HG02763 (cell line): ENCODE measurements at regions not wholly inside any gene's neighbourhood (a gene's known extent, or its start where the extent isn't known, plus 50 kb on each side); places are given as distances from the start of the nearest gene placed in this dataset.

Source experiments
- ATAC-seq: cut with Tn5 transposase; IDR thresholded peaks from one replicate; pipeline ENCODE4 v1.9.1; 2021; ENCODE audit warnings: mild to moderate bottlenecking, moderate library complexity; ENCODE audit not compliant: unreplicated experiment

DNA sequence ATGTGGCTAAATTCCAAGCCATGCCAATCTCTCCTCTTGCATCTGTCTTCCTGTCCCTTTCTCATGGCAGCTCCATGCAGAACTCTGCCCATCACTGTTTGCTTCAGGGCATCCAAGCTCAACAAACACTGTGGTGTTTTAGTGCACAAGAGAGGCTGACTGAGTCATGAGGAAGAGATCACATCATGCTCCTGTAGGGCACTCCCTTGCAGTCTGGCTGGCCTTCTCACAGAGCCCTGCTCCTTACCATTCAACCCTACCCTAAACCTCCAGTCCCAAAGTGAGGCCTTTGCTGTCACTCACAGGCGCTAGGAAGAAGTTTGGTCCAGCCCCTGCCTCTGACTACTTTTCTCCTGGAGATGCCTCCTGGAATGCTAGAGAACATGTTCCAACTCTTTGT is 194.0 kb downstream of the LRATD1 start:
- no peak for ATAC-seq

DNA sequence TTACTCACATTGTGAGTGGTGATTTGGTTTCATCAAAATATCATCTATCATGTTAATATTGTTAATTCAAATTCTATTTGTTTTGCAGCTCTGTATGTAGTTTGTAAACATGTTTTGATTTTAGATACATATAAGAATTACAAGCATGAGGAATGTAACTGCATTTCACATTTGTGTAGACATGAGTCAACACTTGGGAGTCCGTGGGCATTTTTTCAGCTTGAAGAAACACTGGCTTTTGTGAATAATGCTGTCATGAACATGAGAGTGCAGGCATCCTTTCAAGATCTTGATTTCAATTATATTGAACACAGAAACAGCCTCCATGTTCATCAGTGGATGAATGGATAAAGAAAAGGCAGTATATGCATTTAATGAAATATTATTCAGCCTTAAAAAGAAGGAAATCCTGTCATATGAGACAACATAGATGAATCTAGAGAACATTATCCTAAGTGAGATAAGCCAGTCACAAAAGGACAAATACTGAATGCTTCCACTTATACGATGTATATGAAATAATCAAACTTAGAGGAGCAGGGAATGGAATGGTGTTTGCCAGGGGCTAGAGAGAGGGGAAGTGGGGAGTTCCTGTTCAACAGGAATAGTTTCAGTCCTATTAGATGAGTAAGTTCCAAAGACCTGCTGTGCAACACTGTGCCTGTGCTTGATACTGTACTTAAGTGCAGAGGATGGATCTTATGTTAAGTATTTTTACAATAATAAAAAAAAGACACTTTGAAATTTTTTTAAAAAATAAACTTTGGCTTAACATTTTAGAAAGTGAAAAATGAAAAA is 194.9 kb downstream of the LRATD1 start:
- no peak for ATAC-seq

DNA sequence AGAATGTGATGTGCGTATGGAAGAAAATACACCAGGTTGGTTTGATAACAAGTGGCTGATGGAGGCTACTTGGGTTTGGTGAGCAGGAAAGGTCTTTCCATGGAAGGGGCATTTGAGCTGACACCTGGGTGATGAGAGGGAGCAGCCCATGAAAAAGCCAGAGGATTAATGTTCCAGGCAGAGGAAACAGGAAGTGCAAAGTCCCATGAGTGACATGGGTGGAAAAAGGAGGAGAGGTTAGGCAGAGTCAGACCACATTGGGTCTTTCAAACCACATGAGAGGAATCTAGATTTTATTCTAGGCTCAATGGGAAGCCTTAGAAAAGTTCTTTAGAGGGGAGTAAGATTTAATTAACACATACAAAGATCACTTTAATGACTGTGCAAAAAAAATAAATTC is 195.7 kb downstream of the LRATD1 start:
- ATAC-seq: no peak

DNA sequence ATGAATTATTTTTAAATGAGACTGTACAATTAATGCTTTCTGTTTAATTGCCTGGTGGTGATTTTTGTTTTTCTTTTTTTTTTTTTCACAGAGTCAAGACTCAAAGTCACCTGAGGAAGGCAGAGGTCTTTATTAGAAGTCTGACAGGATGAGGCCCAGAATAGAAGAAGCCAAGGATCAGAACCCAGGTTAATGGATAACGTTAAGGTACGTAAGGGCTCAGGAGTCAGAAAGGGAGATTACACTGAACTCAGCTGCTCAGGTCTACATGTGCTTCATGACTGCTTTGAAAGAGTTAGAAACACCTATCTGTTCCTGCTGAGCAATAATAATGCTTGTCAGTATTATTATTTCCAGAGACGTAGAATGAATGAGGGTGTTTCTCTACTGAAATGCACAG is 196.5 kb downstream of the LRATD1 start:
- ATAC-seq: no peak

DNA sequence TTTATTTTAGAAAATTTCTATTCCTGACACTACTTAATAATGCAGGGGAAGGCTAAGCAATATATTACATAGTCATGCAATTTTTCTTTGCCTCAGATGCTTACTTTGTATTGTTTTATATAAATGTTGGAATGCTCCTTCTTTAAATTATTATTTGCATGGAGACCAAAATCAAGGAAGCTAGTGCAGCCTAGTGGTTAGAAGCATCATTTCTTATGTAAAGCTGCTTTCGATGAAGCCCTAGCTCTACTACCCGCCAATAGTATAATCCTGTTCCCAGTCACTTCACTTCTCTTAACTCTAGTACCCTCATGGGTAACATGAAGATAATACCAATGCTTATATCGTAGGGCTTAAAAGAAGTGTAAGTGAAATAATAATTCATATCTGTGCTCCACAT is 198.9 kb downstream of the LRATD1 start:
- no peak for ATAC-seq

DNA sequence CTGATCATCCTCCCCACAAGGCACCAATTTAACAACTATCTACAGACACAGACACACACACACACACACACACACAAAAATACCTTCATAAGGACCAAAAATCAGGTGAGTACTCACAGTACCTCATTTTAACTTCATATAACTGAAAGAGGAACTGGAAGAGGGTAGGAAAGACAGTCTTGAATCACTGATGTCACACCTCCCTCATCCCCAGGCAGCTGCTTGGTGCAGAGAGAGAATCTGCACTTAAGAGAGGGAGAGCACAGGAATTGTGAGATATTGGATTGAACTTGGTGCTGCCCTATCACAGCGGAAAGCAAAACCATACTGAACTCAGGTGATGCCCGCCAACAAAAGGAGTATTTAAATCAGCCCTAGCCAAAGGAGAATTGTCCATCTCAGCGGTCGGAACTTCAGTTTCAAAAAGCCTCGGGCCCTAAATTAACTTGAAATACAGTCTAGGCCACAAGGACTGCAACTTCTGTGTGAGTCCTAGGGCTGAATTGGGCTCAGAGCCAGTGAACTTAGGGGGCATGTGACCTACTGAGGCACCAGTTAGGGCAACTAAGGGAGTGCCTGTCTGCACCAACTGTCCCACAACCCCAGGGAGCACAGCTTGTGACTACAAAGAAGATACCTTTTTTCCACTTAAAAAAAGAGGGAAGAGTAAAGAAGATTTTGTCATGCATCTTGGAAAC is 211.1 kb downstream of the LRATD1 start:
- no peak for ATAC-seq

DNA sequence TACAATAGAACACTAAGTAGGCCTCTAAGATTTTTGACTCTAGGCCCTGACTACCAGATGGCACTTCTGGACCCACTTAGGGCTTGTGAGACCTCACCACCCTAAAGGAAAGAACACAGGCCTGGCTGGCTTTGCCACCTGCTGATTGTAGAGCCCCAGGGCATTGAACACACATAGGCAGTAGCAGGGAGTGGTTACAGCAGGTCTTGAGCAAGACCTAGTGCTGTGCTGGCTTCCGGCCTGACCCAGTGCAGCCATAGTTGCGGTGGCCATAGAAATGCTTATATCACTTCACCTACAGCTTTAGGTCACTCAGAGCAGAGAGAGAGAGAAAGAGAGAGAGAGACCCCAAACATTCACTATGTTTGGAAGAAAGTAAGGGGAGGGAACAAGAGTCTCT is 223.2 kb downstream of the LRATD1 start:
- no peak for ATAC-seq

DNA sequence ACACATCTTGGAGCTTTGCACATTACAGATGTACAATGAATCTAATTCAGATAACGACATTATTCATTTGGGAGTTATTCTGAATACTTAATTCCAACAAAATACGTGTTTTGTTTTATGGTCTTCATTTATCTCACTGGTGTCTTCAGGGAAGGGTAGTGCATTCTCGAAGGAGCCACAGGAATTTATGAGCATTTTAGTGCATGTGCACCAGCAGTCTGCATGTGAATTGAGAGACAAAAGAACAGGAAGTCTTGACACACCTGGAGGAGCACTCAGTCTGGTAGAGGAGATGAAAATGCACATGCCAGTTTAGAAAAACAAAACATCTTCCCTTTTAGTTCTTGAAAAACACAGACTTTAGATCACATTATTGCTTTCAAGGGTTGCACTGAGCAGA is 228.7 kb downstream of the LRATD1 start:
- ATAC-seq: no peak

DNA sequence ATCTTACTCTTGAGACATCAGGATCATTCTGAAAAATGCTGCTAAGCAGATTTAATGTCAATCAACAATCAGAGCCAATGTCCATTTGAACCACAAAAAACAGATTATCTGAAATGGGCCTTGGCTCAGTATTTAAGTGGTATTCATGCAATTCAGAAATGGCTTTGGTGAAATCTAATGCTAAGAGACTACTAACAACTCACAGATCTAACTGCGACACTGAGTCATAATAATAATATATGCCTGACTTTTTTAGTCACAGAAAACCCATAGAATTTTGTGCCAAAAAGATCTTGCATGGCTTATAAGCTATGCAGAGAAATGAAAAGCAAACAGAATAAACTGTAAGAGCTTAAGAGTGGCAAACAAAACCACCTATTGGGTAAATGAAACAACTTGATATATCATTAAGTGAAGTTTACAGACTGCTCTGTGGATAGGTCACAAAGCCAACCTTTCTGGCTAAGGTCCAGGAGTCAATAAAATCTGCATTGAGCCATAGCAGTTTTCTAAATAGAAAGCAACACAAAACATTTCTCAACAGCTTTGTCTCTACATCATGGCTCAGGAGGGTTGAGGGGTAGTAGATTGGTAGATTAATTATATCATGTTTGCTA is 234.3 kb downstream of the LRATD1 start:
- no peak for ATAC-seq

DNA sequence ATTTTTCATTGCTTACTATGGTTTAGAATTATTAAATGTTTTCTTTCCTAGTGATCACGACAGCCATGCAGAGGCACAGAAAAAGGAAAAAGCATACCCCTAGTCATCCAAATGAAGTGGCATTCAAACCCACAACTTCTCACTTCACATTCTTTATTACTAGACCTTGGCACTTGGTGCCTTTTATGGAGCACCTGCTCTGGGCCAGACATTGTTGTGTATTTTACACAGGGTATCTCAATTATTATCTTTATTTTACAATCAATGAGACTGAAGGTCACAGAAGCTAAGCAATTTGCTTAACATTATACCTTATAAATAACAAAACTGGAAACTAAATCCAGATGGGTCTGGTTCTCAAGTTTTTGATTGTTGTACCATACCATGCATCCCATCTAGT is 235.3 kb downstream of the LRATD1 start:
- ATAC-seq: no peak

DNA sequence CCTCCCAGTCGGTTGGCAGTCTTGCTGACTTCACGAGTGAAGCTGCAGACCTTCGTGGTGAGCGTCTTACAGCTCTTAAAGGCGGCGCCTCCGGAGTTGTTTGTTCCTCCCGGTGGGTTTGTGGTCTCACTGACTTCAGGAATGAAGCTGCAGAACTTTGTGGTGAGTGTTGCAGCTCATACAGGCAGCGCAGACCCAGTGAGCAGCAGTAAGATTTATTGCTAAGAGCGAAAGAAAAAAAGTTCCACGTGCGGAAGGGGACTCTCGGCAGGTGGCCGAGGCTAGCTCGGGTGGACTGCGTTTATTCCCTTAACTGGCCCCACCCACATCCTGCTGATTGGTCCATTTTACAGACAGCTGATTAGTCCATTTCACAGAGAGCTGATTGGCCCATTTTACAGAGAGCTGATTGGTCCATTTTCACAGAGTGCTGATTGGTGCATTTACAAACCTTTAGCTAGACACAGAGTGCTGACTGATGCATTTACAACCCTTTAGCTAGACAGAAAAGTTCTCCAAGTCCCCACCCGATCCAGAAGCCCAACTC is 240.3 kb downstream of the LRATD1 start:
- no peak for ATAC-seq

DNA sequence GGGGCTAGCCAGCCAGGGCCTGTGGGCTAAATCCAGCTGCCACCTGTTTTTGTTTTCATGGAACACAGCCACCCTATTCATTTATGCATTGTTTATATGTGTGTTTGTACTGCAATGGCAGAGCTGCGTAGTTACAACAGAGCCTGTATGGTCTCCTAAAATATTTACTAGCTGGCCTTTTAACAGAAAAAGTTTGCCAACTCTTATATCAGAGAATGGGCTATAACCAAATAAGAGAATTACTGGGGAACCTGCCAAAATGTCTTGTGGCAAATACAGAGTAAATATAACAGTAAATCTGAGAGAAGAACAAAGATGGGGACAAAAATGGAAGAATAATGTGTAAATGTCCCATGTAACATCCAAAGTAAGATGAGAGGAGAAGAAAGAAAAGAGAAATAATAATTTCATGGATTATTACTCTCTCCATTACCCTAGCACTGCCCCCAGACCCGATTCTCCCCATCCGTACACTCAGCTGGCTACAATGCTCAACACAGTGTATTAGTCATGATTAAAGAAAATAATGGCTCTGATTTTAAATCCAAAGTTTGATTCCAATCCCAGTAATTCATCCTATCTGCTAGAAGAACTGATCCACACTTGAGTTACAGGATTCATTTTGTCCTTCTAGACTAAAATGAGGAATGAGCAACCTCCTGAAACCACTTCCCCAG is 249.3 kb downstream of the LRATD1 start:
- ATAC-seq: no peak

DNA sequence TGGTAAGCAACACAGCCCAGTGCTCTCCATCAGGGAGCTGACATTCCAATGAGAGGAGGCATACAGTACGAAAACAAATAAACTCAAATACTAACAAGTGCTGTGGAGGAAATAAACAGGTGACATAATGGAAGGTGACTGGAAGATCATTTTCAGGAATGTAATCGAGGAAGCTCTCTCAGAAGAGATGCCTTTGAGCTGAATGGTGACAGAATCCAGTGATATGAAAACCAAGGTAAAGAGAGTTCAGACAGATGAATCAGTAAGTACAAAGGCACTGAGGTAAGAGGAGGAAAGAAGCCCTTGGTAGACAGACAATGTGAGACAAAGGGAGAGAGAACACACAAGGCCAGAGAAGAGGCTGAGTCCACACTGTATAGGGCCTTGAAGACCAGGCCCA is 252.1 kb downstream of the LRATD1 start:
- ATAC-seq: no peak

DNA sequence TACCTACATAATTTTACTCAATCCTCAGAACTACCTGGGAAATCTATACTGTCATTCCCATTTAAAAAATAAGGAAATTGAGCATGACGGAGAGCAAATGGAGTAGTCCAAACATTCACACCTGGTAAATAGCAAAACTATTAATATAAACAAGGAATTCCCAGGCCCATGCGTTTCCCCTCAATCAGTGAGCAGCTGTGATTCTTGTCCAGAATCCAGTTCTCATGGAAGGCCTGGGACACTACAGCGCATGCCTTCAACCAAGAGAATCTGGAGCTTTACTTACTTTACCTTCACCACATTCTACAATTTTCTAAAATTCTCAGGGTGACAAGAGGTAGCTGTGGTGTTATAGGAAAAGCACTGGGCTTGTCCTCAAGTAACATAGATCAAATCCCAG is 259.0 kb downstream of the LRATD1 start:
- no peak for ATAC-seq

DNA sequence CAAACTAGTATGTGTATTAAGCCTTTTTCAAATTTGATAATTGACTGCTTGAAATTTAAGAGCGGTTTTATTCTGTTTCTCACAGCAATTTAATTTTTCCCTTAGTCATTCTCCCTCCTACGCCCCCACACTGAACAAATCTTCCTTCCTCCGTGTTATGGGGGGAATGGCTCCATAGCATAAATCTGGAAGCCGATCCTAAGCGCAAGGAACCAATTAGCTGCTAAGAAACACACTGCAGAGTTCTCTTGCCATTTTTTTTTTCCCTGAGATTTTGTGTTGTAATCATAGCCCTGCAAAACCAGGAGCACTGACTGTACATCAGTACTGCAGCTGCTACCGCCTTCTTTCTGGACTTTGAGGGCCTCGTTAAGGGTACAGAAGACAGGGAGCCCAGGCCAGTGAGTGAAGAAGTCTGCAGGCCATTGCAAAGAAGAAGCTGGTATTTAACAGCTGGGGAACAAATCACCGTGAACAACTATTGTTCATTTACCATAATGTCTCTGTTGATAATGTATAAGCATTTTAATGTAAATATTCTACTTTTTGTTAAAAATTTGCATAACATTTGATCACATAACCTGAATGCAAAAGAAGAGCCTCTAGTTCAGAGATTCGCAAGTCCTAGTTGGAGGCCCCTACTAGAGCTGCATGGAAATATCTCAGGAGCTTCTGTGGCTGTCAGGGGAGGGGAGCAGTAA is 264.0 kb downstream of the LRATD1 start:
- ATAC-seq: no peak

DNA sequence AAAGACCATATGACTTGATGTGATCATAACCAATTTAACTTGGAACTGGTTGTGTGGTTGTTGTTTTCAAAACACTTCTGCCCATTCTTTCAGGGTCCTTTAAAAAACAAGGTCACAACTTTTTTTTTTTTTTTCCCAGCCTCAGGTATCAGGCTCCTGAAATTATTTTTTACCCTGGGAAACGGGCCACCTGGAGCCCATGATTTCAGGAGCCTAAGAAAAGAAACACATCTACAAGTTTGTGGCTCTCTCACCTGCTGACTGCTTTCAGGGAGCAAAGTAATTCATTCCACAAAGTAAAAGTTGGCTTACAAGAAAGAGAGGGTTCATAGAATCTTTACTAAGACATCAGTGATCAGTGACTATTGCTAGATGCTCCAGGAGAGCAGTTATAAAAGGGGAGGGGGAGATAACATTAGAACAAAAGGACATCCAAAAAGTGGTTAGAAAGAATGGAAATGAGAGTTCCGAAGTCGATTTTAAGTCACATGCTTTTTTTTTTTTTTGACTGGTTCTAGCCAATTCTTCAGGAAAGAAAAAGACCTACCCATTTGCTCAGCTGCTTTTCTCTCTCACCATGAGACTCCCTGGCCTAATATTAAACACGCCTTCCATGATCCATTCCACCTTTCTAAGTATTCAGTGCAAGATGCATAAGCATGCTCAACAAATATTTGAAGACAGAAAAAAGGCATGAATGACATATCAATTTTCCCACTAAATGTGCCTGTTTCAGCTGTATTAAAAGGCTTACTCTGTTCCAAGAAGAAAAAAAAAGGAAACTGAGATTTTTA is 267.3 kb downstream of the LRATD1 start:
- no peak for ATAC-seq

DNA sequence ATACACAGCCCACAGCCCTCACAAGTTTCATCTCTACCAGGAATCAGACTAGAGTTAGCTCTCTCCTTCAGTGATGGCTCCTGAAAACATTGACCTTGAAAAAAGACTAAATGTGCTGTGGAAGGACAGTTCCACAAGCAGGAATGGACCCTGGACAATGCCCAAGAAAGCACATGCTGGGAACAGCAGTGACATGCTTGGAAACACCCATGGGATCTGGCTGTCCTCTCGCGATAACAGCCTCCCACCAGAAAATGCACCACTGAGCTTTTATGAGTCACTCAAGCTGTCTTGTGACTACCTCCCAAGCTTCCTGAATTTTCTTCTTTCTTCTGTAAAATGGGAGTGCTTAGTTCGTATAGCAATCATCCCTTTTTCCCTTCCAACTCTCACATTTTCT is 269.2 kb downstream of the LRATD1 start:
- ATAC-seq: no peak

DNA sequence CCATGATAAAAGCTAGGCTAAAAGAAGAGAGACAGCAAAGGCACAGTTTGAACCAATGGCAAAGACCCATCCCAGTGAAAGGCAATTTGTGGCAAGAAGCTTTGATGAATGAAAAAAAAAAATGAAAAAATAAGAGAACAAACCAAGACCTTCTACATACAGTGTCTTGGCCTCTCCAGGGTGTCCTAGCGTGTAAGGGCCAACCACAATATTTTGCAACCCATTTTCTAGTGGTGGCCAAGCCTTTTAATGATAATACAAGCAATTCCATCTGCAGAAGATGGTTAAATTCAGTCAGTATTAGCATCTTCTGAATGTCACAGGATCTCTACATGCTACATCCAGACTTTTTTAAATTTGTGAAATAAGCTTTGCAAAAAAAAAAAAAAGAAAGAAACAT is 270.4 kb downstream of the LRATD1 start:
- ATAC-seq: no peak

DNA sequence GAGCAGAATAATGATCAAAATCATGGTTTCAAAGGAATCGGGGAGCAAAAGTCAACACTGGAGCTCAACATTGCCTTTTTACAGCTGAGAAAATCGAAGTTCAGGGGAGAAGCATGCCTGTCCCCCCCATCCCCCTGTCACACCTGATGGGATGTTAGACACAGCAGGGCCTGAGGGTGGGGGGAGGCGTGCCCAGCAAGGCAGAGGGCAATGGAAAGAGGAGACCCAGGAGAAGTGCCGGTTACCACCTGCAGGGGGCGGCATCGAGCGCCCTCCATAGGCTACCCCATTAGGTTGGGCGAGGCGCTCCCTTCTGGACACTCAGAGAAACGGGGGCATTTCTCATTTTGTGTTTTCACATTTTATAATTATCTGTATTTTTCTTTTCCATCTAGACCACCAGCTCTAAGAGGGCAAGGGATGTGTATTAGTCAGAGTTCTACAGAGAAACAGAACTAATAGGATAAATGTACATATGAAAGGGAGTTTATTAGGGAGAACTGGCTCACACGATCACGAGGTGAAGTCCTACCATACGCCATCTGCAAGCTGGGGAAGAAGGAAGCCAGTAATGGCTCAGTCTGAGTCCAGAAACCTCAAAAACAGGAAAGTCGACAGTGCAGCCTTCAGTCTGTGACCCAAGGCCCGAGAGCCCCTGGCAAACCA is 271.3 kb downstream of the LRATD1 start:
- ATAC-seq: peak; percentile 99
